Endothelial cell of umbilical vein (primary cell): ENCODE measurements at regions not wholly inside any gene's neighbourhood (a gene's known extent, or its start where the extent isn't known, plus 50 kb on each side); places are given as distances from the start of the nearest gene placed in this dataset.

Source experiments
- BruUV-seq: library from RNA; stranded (reverse); fragments of 400-500 nt; replicated peaks from 2 replicates; lab custom pipeline; 2021; lab: Mats Ljungman, UMichigan
- CTCF ChIA-PET: fragments of 300-600, 350-600 bp; sonication (Branson Sonifier 250); formaldehyde crosslinking; loops from one replicate; lab custom pipeline; 2021; ENCODE audit warnings: antibody characterized with exemption, inconsistent platforms; lab: Charles Lee
- POLR2A ChIA-PET: fragments of 300-600, 350-600 bp; sonication (Branson Sonifier 250); formaldehyde crosslinking; loops from one replicate; lab custom pipeline; 2021; ENCODE audit warnings: antibody characterized with exemption, inconsistent platforms; lab: Charles Lee
- DNase-seq: peaks from one replicate; pipeline ENCODE4 v3.0.0-alpha.2; 2011; ENCODE audit warnings: low read depth, low spot score
- FAIRE-seq: peaks from 2 replicates; lab custom pipeline; 2011; peaks lifted over from hg19 to GRCh38; lab: Jason Lieb, UNC
- H2AFZ ChIP-seq: 2 replicates; pipeline ENCODE4 v1.6.0; 2012; ENCODE audit warnings: low read depth, low read length, control low read depth, inconsistent platforms
- H3K27ac ChIP-seq: 2 replicates; pipeline ENCODE4 v1.5.1; 2011; ENCODE audit warnings: low read depth, mild to moderate bottlenecking, control low read depth, low read length, moderate library complexity; ENCODE audit not compliant: insufficient read depth
- H3K27me3 ChIP-seq, 2 experiments: 2 replicates each; pipeline versions ENCODE4 v1.6.0 to v1.6.1; 2011; ENCODE audit warnings: low read length in 2 of 2, mixed read lengths in 1 of 2; ENCODE audit not compliant: control insufficient read depth in 2 of 2, insufficient read depth in 2 of 2
- H3K36me3 ChIP-seq, 2 experiments: 2 replicates in 1 of 2; 3 replicates in 1 of 2; pipeline ENCODE4 v1.5.1; 2011; ENCODE audit warnings: low read length in 2 of 2, mild to moderate bottlenecking in 1 of 2, moderate library complexity in 1 of 2; ENCODE audit not compliant: control insufficient read depth in 2 of 2, insufficient read depth in 2 of 2; ENCODE audit errors: extremely low read depth in 1 of 2
- H3K4me1 ChIP-seq: 3 replicates; pipeline ENCODE4 v1.5.1; 2011; ENCODE audit warnings: mild to moderate bottlenecking, low read length; ENCODE audit not compliant: control insufficient read depth, insufficient read depth; ENCODE audit errors: extremely low read depth
- H3K4me2 ChIP-seq: 2 replicates; pipeline ENCODE4 v1.6.1; 2011; ENCODE audit warnings: low read length, control low read depth, mixed read lengths; ENCODE audit not compliant: insufficient read depth
- H3K4me3 ChIP-seq, 3 experiments: fragments of 200-600 bp in 1 of 3; sonication (generic), shearing (Covaris generic) in 1 of 3; replicated peaks in 1 of 3; 2 replicates each; pipeline ENCODE4 v1.5.1; 2011 to 2016; ENCODE audit warnings: control low read depth in 3 of 3, low read length in 3 of 3, mild to moderate bottlenecking in 2 of 3, inconsistent platforms in 1 of 3, low read depth in 1 of 3, moderate library complexity in 1 of 3; ENCODE audit not compliant: insufficient read depth in 1 of 3
- H3K79me2 ChIP-seq: 2 replicates; pipeline ENCODE4 v1.6.0; 2012; ENCODE audit warnings: low read length, inconsistent platforms; ENCODE audit not compliant: control insufficient read depth, insufficient read depth
- H3K9ac ChIP-seq: replicated peaks from 2 replicates; pipeline ENCODE3; 2011; ENCODE audit warnings: low read length, control low read depth; ENCODE audit not compliant: insufficient read depth; ENCODE audit errors: extremely low read depth
- H3K9me1 ChIP-seq: replicated peaks from 3 replicates; pipeline ENCODE4 v1.6.0; 2011; ENCODE audit warnings: mild to moderate bottlenecking, low read length; ENCODE audit not compliant: control insufficient read depth, insufficient read depth; ENCODE audit errors: extremely low read depth
- H3K9me3 ChIP-seq: replicated peaks from 2 replicates; pipeline ENCODE4 v1.5.1; 2012; ENCODE audit warnings: low read length, inconsistent platforms; ENCODE audit not compliant: control insufficient read depth, insufficient read depth
- H4K20me1 ChIP-seq: replicated peaks from 2 replicates; pipeline ENCODE3; 2011; ENCODE audit warnings: mild to moderate bottlenecking, low read length; ENCODE audit not compliant: control insufficient read depth, insufficient read depth; ENCODE audit errors: extremely low read depth
- CTCF ChIP-seq, 2 donors: IDR thresholded peaks; 1 replicate in 1 of 2; 2 replicates in 1 of 2; pipeline ENCODE4 v1.5.1; 2011; ENCODE audit warnings: low read length in 2 of 2, mild to moderate bottlenecking in 2 of 2, moderate library complexity in 2 of 2, control low read depth in 1 of 2, inconsistent platforms in 1 of 2, low read depth in 1 of 2; ENCODE audit not compliant: insufficient read depth in 1 of 2; ENCODE audit errors: extremely low read depth in 1 of 2
- EZH2 ChIP-seq: IDR thresholded peaks from 2 replicates; pipeline ENCODE4 v1.6.1; 2012; ENCODE audit warnings: borderline replicate concordance, low read depth, mild to moderate bottlenecking, moderate library complexity, low read length, inconsistent platforms; ENCODE audit not compliant: severe bottlenecking
- FOS ChIP-seq: IDR thresholded peaks from 2 replicates; pipeline ENCODE4 v1.6.1; 2011; ENCODE audit warnings: mild to moderate bottlenecking, low read length, moderate library complexity, borderline replicate concordance; ENCODE audit not compliant: insufficient read depth
- GATA2 ChIP-seq: IDR thresholded peaks from 2 replicates; pipeline ENCODE4 v1.7.0; 2011; ENCODE audit warnings: low read depth, mild to moderate bottlenecking, moderate library complexity, mixed read lengths, low read length; ENCODE audit not compliant: insufficient read length, insufficient read depth
- JUN ChIP-seq: IDR thresholded peaks from 2 replicates; pipeline ENCODE4 v1.6.1; 2011; ENCODE audit warnings: borderline replicate concordance, low read depth; ENCODE audit not compliant: insufficient read length, insufficient read depth
- MYC ChIP-seq: IDR thresholded peaks from one replicate; pipeline ENCODE4 v1.6.1; 2011; ENCODE audit warnings: mild to moderate bottlenecking, low read depth, low read length
- POLR2AphosphoS5 ChIP-seq: IDR thresholded peaks from 2 replicates; pipeline ENCODE4 v1.6.1; 2012; ENCODE audit warnings: low read depth, mild to moderate bottlenecking, control low read depth, low read length, moderate library complexity; ENCODE audit not compliant: insufficient read depth
- dilution Hi-C: fragments of 300-500 bp; cut with MboI; formaldehyde crosslinking; loops from one replicate; pipeline ENCODE4 v1.15.0; 2019; ENCODE audit warnings: low sequenced_read_pairs; ENCODE audit not compliant: extremely low pct_ligation_motif_present
- intact Hi-C: fragments of 100-400 bp; cut with micrococcal nuclease; formaldehyde crosslinking; loops from one replicate; pipeline ENCODE4 v1.10.0; 2022
- TF ChIP-seq, protein P1 (sequence below): IDR thresholded peaks from 2 replicates; pipeline ENCODE4 v1.6.1; 2011; ENCODE audit not compliant: insufficient read depth, insufficient read length

DNA sequence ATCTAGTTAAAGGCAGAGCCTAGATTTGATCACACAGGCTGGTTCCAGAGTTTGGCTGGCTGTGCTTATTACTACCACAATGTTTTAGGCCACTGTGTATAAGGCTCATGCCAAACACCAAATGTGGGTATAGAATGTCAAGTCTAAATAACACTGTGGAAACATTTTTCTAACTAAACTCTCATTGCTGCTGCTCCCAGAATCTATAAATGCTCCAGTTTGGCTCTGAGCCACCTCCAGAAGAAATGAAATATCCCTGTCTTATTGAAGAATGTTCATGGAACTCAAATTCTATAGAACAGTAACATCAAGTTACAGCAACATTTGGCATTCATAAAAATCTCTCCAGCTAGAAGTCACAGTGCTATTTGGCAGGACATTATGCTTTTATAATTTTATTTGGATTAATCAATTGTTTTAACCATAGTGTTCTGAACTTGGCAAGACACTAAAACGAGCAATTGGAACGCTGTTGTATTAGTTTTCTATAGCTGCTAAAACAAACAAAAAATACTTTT, 178.1 kb upstream of the COX7C start:
- intact Hi-C loops: no loop called here
- H3K79me2 ChIP-seq: no peaks in the 10 kb centered on the region
- BruUV-seq: no TSS peak
- dilution Hi-C loops: no loop called here
- FAIRE-seq (no peak), DNase-seq (no peak)
- no peak overlapping the region for H3K27ac ChIP-seq
- ChIA-PET CTCF (no interaction called here), POLR2A (no interaction called here)
- H3K36me3 ChIP-seq: no peaks in the 10 kb centered on the region
- H3K27me3 ChIP-seq: no peaks in the 10 kb centered on the region
- no peaks in the 10 kb centered on the region for H3K9me1 ChIP-seq
- no peak overlapping the region for H3K4me2 ChIP-seq
- no peaks in the 10 kb centered on the region for H3K4me1 ChIP-seq
- TF ChIP-seq GATA2: no peak
- TF ChIP-seq EZH2: no peak
- no peak for TF ChIP-seq MYC
- TF ChIP-seq JUN: no peak
- TF ChIP-seq, protein P1, sequence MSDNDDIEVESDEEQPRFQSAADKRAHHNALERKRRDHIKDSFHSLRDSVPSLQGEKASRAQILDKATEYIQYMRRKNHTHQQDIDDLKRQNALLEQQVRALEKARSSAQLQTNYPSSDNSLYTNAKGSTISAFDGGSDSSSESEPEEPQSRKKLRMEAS: no peak
- TF ChIP-seq POLR2AphosphoS5: no peak
- no peak for TF ChIP-seq FOS
- no peak for TF ChIP-seq CTCF (IDR thresholded peaks at IDR 0.05; ENCODE audit: extremely low read depth in 1 of 2, insufficient read depth in 1 of 2, low read depth in 1 of 2, low read length in 2 of 2)
- H3K9ac ChIP-seq: no peak overlapping the region
- H4K20me1 ChIP-seq: no peaks in the 10 kb centered on the region
- H3K4me3 ChIP-seq: no peak overlapping the region
- H2AFZ ChIP-seq: no peak overlapping the region
- peaks cover 2% of the 10 kb centered on the region for H3K9me3 ChIP-seq
